Neutrophil (primary cell): ENCODE measurements at regions not wholly inside any gene's neighbourhood (a gene's known extent, or its start where the extent isn't known, plus 50 kb on each side); places are given as distances from the start of the nearest gene placed in this dataset.

Source experiments
- H3K27ac ChIP-seq: fragments of 200-600 bp; sonication (generic); 2 replicates; pipeline ENCODE4 v1.5.1; 2016; ENCODE audit warnings: mild to moderate bottlenecking, moderate library complexity
- H3K27me3 ChIP-seq: fragments of 200-600 bp; sonication (generic); 2 replicates; pipeline ENCODE4 v1.6.0; 2016; ENCODE audit warnings: mild to moderate bottlenecking
- H3K36me3 ChIP-seq: fragments of 200-600 bp; sonication (generic); 2 replicates; pipeline ENCODE4 v1.5.1; 2017
- H3K4me1 ChIP-seq, 2 experiments: fragments of 200-600 bp in 1 of 2; sonication (generic) in 1 of 2; 1 replicate in 1 of 2; 2 replicates in 1 of 2; pipeline versions ENCODE4 v1.5.1 to v1.6.1; 2013 to 2016; ENCODE audit warnings: low read depth in 1 of 2, low read length in 1 of 2, mild to moderate bottlenecking in 1 of 2, moderate library complexity in 1 of 2; ENCODE audit not compliant: control insufficient read depth in 1 of 2, insufficient read depth in 1 of 2
- H3K4me3 ChIP-seq, 2 experiments: fragments of 200-600 bp in 1 of 2; sonication (generic) in 1 of 2; 1 replicate in 1 of 2; 2 replicates in 1 of 2; pipeline ENCODE4 v1.5.1; 2013 to 2016; ENCODE audit warnings: low read depth in 1 of 2, low read length in 1 of 2, mild to moderate bottlenecking in 1 of 2, moderate library complexity in 1 of 2
- H3K9me3 ChIP-seq: fragments of 200-600 bp; sonication (generic); 2 replicates; pipeline ENCODE4 v1.5.1; 2016
- CTCF ChIP-seq: fragments of 200-600 bp; sonication (generic); IDR thresholded peaks from 2 replicates; pipeline ENCODE4 v1.5.1; 2016; ENCODE audit warnings: antibody characterized with exemption

- Histone ChIP-seq H3K4me1 (peaks cover 31 to 43% of the 10 kb centered on the region in 2 experiments), H3K36me3 (no peaks in the 10 kb centered on the region), H3K27ac (no peak overlapping the region), H3K27me3 (peaks cover 50% of the 10 kb centered on the region), H3K4me3 (no peak overlapping the region), H3K9me3 (no peaks in the 10 kb centered on the region)
- TF ChIP-seq CTCF, result no peak
Measured at GRCh38 chr17:73954951-73955350, 248.5 kb upstream of the RPL38 start.

GRCh38 chr17:73955616-73956015, 247.9 kb upstream of the RPL38 start:
- Histone ChIP-seq H3K27me3 (peaks cover 44% of the 10 kb centered on the region), H3K9me3 (no peaks in the 10 kb centered on the region), H3K36me3 (no peaks in the 10 kb centered on the region), H3K4me1 (peaks cover 37 to 49% of the 10 kb centered on the region in 2 experiments), H3K27ac (no peak overlapping the region), H3K4me3 (no peak overlapping the region)
- TF ChIP-seq CTCF, result no peak

GRCh38 chr17:73956169-73956568, 247.3 kb upstream of the RPL38 start:
- Histone ChIP-seq H3K4me1 (peaks cover 43 to 55% of the 10 kb centered on the region in 2 experiments), H3K27me3 (peaks cover 38% of the 10 kb centered on the region), H3K4me3 (no peak overlapping the region), H3K9me3 (no peaks in the 10 kb centered on the region), H3K36me3 (no peaks in the 10 kb centered on the region), H3K27ac (no peak overlapping the region)
- no peak for TF ChIP-seq CTCF

- Histone ChIP-seq H3K27ac (peak overlapping the region; percentile 31), H3K27me3 (peaks cover 32% of the 10 kb centered on the region), H3K36me3 (no peaks in the 10 kb centered on the region), H3K9me3 (no peaks in the 10 kb centered on the region), H3K4me1 (peaks cover 43 to 60% of the 10 kb centered on the region in 2 experiments), H3K4me3 (no peak overlapping the region)
- no peak for TF ChIP-seq CTCF
Measured at GRCh38 chr17:73956595-73957465, 246.6 kb upstream of the RPL38 start.

GRCh38 chr17:73957564-73957963, 245.9 kb upstream of the RPL38 start:
- Histone ChIP-seq H3K4me3 (no peak overlapping the region), H3K9me3 (no peaks in the 10 kb centered on the region), H3K27ac (no peak overlapping the region), H3K27me3 (peaks cover 24% of the 10 kb centered on the region), H3K36me3 (no peaks in the 10 kb centered on the region), H3K4me1 (peaks cover 37 to 52% of the 10 kb centered on the region in 2 experiments)
- TF ChIP-seq CTCF, result no peak
